Tongue (tissue), 1 donor: ENCODE measurements at regions not wholly inside any gene's neighbourhood (a gene's known extent, or its start where the extent isn't known, plus 50 kb on each side); places are given as distances from the start of the nearest gene placed in this dataset.
"Not testable (repeated sequence)": the region's sequence is repeated elsewhere in the genome, so short reads cannot be mapped to it uniquely, and the experiment has no call there.

Experiments
- DNase-seq: peaks from one replicate; pipeline ENCODE4 v3.0.0-alpha.2; 2015

GRCh38 chr12:5096241-5096924 lies 52.7 kb downstream of the KCNA5 start:
- peak; percentile 37 for DNase-seq

GRCh38 chr12:5097786-5098185 lies 54.1 kb downstream of the KCNA5 start:
- peak; percentile 41 for DNase-seq

GRCh38 chr12:5099136-5099535 lies 55.5 kb downstream of the KCNA5 start:
- no peak for DNase-seq

GRCh38 chr12:5099591-5099990 lies 55.9 kb downstream of the KCNA5 start:
- peak; percentile 78 for DNase-seq

- DNase-seq: no peak
Measured at GRCh38 chr12:5101686-5102085, 58.0 kb downstream of the KCNA5 start.

- no peak for DNase-seq
Measured at GRCh38 chr12:5102261-5102789, 58.6 kb downstream of the KCNA5 start.

- DNase-seq: no peak
Measured at GRCh38 chr12:5102806-5103205, 59.1 kb downstream of the KCNA5 start.

- no peak for DNase-seq
Measured at GRCh38 chr12:5110345-5110744, 66.7 kb downstream of the KCNA5 start.

GRCh38 chr12:5114436-5114835 lies 70.8 kb downstream of the KCNA5 start:
- DNase-seq: peak; percentile 16

- not testable (repeated sequence) for DNase-seq
Measured at GRCh38 chr12:5121784-5122183, 78.1 kb downstream of the KCNA5 start.

GRCh38 chr12:5122256-5122831 lies 78.7 kb downstream of the KCNA5 start:
- not testable (repeated sequence) for DNase-seq

GRCh38 chr12:5123921-5124320 lies 80.2 kb downstream of the KCNA5 start:
- DNase-seq: no peak

GRCh38 chr12:5124401-5124800 lies 80.7 kb downstream of the KCNA5 start:
- DNase-seq: no peak

- no peak for DNase-seq
Measured at GRCh38 chr12:5134861-5135525, 91.3 kb downstream of the KCNA5 start.

- no peak for DNase-seq
Measured at GRCh38 chr12:5138256-5138655, 94.6 kb downstream of the KCNA5 start.

GRCh38 chr12:5138845-5139244 lies 95.2 kb downstream of the KCNA5 start:
- DNase-seq: no peak

GRCh38 chr12:5139751-5140150 lies 96.1 kb downstream of the KCNA5 start:
- DNase-seq: no peak

- no peak for DNase-seq
Measured at GRCh38 chr12:5140190-5140589, 96.5 kb downstream of the KCNA5 start.

- DNase-seq: no peak
Measured at GRCh38 chr12:5148880-5149279, 105.2 kb downstream of the KCNA5 start.

GRCh38 chr12:5154091-5154490 lies 110.4 kb downstream of the KCNA5 start:
- peak; percentile 65 for DNase-seq

- DNase-seq: no peak
Measured at GRCh38 chr12:5155866-5156265, 112.2 kb downstream of the KCNA5 start.

GRCh38 chr12:5160827-5161226 lies 117.1 kb downstream of the KCNA5 start:
- DNase-seq: no peak

GRCh38 chr12:5163661-5164060 lies 120.0 kb downstream of the KCNA5 start:
- DNase-seq: no peak
